ENCODE measurements at regions not wholly inside any gene's neighbourhood (a gene's known extent, or its start where the extent isn't known, plus 50 kb on each side); places are given as distances from the start of the nearest gene placed in this dataset.

GRCh38 chr2:76341439-76341838 lies 630.7 kb upstream of the GCFC2 start:
- no peak for ATAC-seq

GRCh38 chr2:76332871-76333270 lies 622.2 kb upstream of the GCFC2 start:
- TF ChIP-seq ZNF70 (CRISPR knock-in tag; IDR thresholded peaks at IDR 0.05) (no peak), TSHZ2 (CRISPR knock-in tag; IDR thresholded peaks at IDR 0.05) (no peak), GLIS3 (CRISPR knock-in tag; IDR thresholded peaks at IDR 0.05) (no peak), PATZ1 (CRISPR knock-in tag; IDR thresholded peaks at IDR 0.05; ENCODE audit: borderline replicate concordance) (no peak), CSDC2 (CRISPR knock-in tag; IDR thresholded peaks at IDR 0.05) (no peak), CSRNP3 (CRISPR knock-in tag; IDR thresholded peaks at IDR 0.05) (no peak), POU6F1 (CRISPR knock-in tag; IDR thresholded peaks at IDR 0.05; ENCODE audit: borderline replicate concordance, low read depth) (no peak), ZNF8 (CRISPR knock-in tag; IDR thresholded peaks at IDR 0.05) (no peak), ZNF565 (CRISPR knock-in tag; conservative IDR thresholded peaks at IDR 0.05; ENCODE audit: low read depth) (no peak)
- no peak for ATAC-seq

More at GRCh38 chr2:76341439-76341838, 630.7 kb upstream of the GCFC2 start:
- TF ChIP-seq OSR1 (CRISPR knock-in tag; IDR thresholded peaks at IDR 0.05): no peak
- TF ChIP-seq PPARA (CRISPR knock-in tag; IDR thresholded peaks at IDR 0.05; ENCODE audit: borderline replicate concordance): no peak
- no peak for TF ChIP-seq ZFP30 (CRISPR knock-in tag; IDR thresholded peaks at IDR 0.05)
- no peak for TF ChIP-seq TCF4 (CRISPR knock-in tag; IDR thresholded peaks at IDR 0.05; ENCODE audit: borderline replicate concordance)
- no peak for TF ChIP-seq BACH2 (CRISPR knock-in tag; IDR thresholded peaks at IDR 0.05; ENCODE audit: borderline replicate concordance)

- no peak for TF ChIP-seq CREB5 (CRISPR knock-in tag; IDR thresholded peaks at IDR 0.05; ENCODE audit: low read depth)
- no peak for TF ChIP-seq ZC3H10 (CRISPR knock-in tag; IDR thresholded peaks at IDR 0.05)
- no peak for TF ChIP-seq PPARA (CRISPR knock-in tag; IDR thresholded peaks at IDR 0.05; ENCODE audit: borderline replicate concordance)
- no peak for TF ChIP-seq TSHZ2 (CRISPR knock-in tag; IDR thresholded peaks at IDR 0.05)
- TF ChIP-seq OSR1 (CRISPR knock-in tag; IDR thresholded peaks at IDR 0.05): no peak
- no peak for TF ChIP-seq ESRRG (CRISPR knock-in tag; IDR thresholded peaks at IDR 0.05)
- TF ChIP-seq TCF4 (CRISPR knock-in tag; IDR thresholded peaks at IDR 0.05; ENCODE audit: borderline replicate concordance): no peak
- no peak for TF ChIP-seq ZFP30 (CRISPR knock-in tag; IDR thresholded peaks at IDR 0.05)
- no peak for TF ChIP-seq SNAI2 (CRISPR knock-in tag; IDR thresholded peaks at IDR 0.05)
- TF ChIP-seq TOX (CRISPR knock-in tag; IDR thresholded peaks at IDR 0.05; ENCODE audit: borderline replicate concordance): no peak
- no peak for TF ChIP-seq RARB (CRISPR knock-in tag; IDR thresholded peaks at IDR 0.05)
- no peak for TF ChIP-seq ARNTL (CRISPR knock-in tag; IDR thresholded peaks at IDR 0.05; ENCODE audit: borderline replicate concordance, low read depth)
- no peak for ATAC-seq
Observed at GRCh38 chr2:76330865-76331264, 620.1 kb upstream of the GCFC2 start.

Measured in SK-N-SH treated with all-trans-retinoic acid at 6 μM for 48 hours (cell line).